ENCODE measurements at regions not wholly inside any gene's neighbourhood (a gene's known extent, or its start where the extent isn't known, plus 50 kb on each side); places are given as distances from the start of the nearest gene placed in this dataset.

GRCh38 chr3:184645336-184645735, 66.5 kb downstream of the MAGEF1 start:
- Mint-ChIP-seq H3K27ac (no peak overlapping the region), H3K36me3 (ENCODE audit: low read depth) (no peaks in the 10 kb centered on the region), H3K9me3 (no peaks in the 10 kb centered on the region), H3K4me1 (no peaks in the 10 kb centered on the region), H3K4me3 (no peak overlapping the region), H3K27me3 (peaks cover 4% of the 10 kb centered on the region)
- POLR2A ChIA-PET, result no interaction called here
- no peak for ATAC-seq (ENCODE audit: low read depth)
- intact Hi-C loops (cut with micrococcal nuclease), result no loop called here
- CTCF ChIA-PET, result no interaction called here
- TF ChIP-seq CTCF (IDR thresholded peaks at IDR 0.05), result no peak
- no peak for DNase-seq

GRCh38 chr3:184643442-184643841, 68.4 kb downstream of the MAGEF1 start:
- H3K27ac Mint-ChIP-seq, result no peak overlapping the region
- DNase-seq, result no peak

GRCh38 chr3:184642631-184643285, 69.1 kb downstream of the MAGEF1 start:
- CTCF ChIA-PET, result no interaction called here
- intact Hi-C loops (cut with micrococcal nuclease), result no loop called here
- ATAC-seq (ENCODE audit: low read depth), result no peak
- POLR2A ChIA-PET, result no interaction called here
- Mint-ChIP-seq H3K27ac (no peak overlapping the region), H3K36me3 (ENCODE audit: low read depth) (no peaks in the 10 kb centered on the region), H3K4me1 (no peaks in the 10 kb centered on the region), H3K4me3 (no peak overlapping the region), H3K27me3 (peaks cover 4% of the 10 kb centered on the region), H3K9me3 (no peaks in the 10 kb centered on the region)
- no peak for DNase-seq
- no peak for TF ChIP-seq CTCF (IDR thresholded peaks at IDR 0.05)

More at GRCh38 chr3:184643442-184643841, 68.4 kb downstream of the MAGEF1 start:
- TF ChIP-seq CTCF (IDR thresholded peaks at IDR 0.05), result no peak
- Mint-ChIP-seq H3K4me3 (no peak overlapping the region), H3K27me3 (peaks cover 4% of the 10 kb centered on the region), H3K4me1 (no peaks in the 10 kb centered on the region), H3K36me3 (ENCODE audit: low read depth) (no peaks in the 10 kb centered on the region), H3K9me3 (no peaks in the 10 kb centered on the region)
- ATAC-seq (ENCODE audit: low read depth), result no peak
- intact Hi-C loops (cut with micrococcal nuclease), result no loop called here
- CTCF ChIA-PET, result no interaction called here
- POLR2A ChIA-PET, result no interaction called here

- Mint-ChIP-seq H3K27me3 (peaks cover 2% of the 10 kb centered on the region), H3K27ac (no peak overlapping the region), H3K4me3 (no peak overlapping the region), H3K4me1 (no peaks in the 10 kb centered on the region), H3K36me3 (ENCODE audit: low read depth) (no peaks in the 10 kb centered on the region), H3K9me3 (no peaks in the 10 kb centered on the region)
- intact Hi-C loops (cut with micrococcal nuclease), result no loop called here
- TF ChIP-seq CTCF (IDR thresholded peaks at IDR 0.05), result no peak
- DNase-seq, result no peak
- ChIA-PET CTCF (no interaction called here), POLR2A (no interaction called here)
- no peak for ATAC-seq (ENCODE audit: low read depth)
Measured at GRCh38 chr3:184641430-184641829, 70.4 kb downstream of the MAGEF1 start.

- no peaks in the 10 kb centered on the region for H3K9me3 Mint-ChIP-seq
- DNase-seq (no peak), ATAC-seq (ENCODE audit: low read depth) (no peak)
- no peak overlapping the region for H3K27ac Mint-ChIP-seq
- H3K27me3 Mint-ChIP-seq, result peaks cover 13% of the 10 kb centered on the region
- no peak for TF ChIP-seq CTCF (IDR thresholded peaks at IDR 0.05)
- ChIA-PET POLR2A (no interaction called here), CTCF (no interaction called here)
- no peaks in the 10 kb centered on the region for H3K4me1 Mint-ChIP-seq
- intact Hi-C loops (cut with micrococcal nuclease), result loop anchor here (5.0 kb wide), 1 partner anchor 88 kb away; no protein-coding TSS in a partner anchor
- no peak overlapping the region for H3K4me3 Mint-ChIP-seq
- H3K36me3 Mint-ChIP-seq (ENCODE audit: low read depth), result no peaks in the 10 kb centered on the region
Measured at GRCh38 chr3:184639351-184639750, 72.5 kb downstream of the MAGEF1 start.
